ENCODE measurements at regions not wholly inside any gene's neighbourhood (a gene's known extent, or its start where the extent isn't known, plus 50 kb on each side); places are given as distances from the start of the nearest gene placed in this dataset.

DNA sequence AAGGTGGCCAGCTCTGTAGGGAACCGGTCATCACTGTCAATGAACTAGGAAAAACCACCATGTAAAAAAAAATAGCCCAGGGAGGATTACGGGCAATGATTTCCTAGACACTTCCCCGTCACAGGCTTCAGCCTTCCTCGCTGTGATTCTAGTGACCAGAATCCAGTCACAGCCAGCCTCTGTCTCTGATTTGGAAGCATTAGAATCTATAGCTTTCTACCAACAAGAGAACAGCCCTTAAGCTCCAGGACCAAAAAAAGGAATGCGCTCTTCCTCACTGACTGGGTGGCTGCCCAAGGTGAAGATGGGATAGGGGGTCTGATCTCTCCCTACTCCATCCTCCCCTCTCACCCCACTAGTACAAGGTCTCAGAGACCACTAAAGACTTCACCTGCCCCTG, 67.2 kb downstream of the TEX35 start:
- Histone ChIP-seq H3K79me2 (ENCODE audit: insufficient read depth, low read length) (no peaks in the 10 kb centered on the region), H3K27me3 (ENCODE audit: insufficient read depth, low read length) (no peaks in the 10 kb centered on the region), H3K4me2 (ENCODE audit: low read length) (no peak overlapping the region), H3K36me3 (ENCODE audit: insufficient read depth, low read length) (no peaks in the 10 kb centered on the region), H3K4me3 (ENCODE audit: insufficient read depth, low read depth, low read length) (no peak overlapping the region), H3K9me3 (ENCODE audit: insufficient read depth, low read depth, low read length) (no peaks in the 10 kb centered on the region), H2AFZ (ENCODE audit: low read depth, low read length) (no peak overlapping the region), H3K9ac (ENCODE audit: low read length) (no peak overlapping the region), H3K4me1 (ENCODE audit: insufficient read depth, low read length) (peaks cover 4% of the 10 kb centered on the region), H3K27ac (ENCODE audit: low read depth, low read length) (no peak overlapping the region), H4K20me1 (ENCODE audit: insufficient read depth, low read length) (no peaks in the 10 kb centered on the region)
- TF ChIP-seq, protein P1, sequence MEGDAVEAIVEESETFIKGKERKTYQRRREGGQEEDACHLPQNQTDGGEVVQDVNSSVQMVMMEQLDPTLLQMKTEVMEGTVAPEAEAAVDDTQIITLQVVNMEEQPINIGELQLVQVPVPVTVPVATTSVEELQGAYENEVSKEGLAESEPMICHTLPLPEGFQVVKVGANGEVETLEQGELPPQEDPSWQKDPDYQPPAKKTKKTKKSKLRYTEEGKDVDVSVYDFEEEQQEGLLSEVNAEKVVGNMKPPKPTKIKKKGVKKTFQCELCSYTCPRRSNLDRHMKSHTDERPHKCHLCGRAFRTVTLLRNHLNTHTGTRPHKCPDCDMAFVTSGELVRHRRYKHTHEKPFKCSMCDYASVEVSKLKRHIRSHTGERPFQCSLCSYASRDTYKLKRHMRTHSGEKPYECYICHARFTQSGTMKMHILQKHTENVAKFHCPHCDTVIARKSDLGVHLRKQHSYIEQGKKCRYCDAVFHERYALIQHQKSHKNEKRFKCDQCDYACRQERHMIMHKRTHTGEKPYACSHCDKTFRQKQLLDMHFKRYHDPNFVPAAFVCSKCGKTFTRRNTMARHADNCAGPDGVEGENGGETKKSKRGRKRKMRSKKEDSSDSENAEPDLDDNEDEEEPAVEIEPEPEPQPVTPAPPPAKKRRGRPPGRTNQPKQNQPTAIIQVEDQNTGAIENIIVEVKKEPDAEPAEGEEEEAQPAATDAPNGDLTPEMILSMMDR (IDR thresholded peaks at IDR 0.05; ENCODE audit: insufficient read depth, low read depth, low read length), result no peak
- TF ChIP-seq EZH2 (IDR thresholded peaks at IDR 0.05; ENCODE audit: insufficient read depth, low read length), result no peak
- H3K27me3 Mint-ChIP-seq (ENCODE audit: low read depth, unreplicated experiment), result peaks cover 25% of the 10 kb centered on the region
- peaks cover 3% of the 10 kb centered on the region for H3K36me3 Mint-ChIP-seq (ENCODE audit: low read depth, unreplicated experiment)
- FAIRE-seq (no peak), DNase-seq (ENCODE audit: low read depth) (no peak)
- peaks cover 6% of the 10 kb centered on the region for H3K4me1 Mint-ChIP-seq (ENCODE audit: low read depth, unreplicated experiment)
- H3K27ac Mint-ChIP-seq (ENCODE audit: unreplicated experiment), result no peak overlapping the region
- no peak overlapping the region for H3K4me3 Mint-ChIP-seq (ENCODE audit: unreplicated experiment)
- no peaks in the 10 kb centered on the region for H3K9me3 Mint-ChIP-seq (ENCODE audit: unreplicated experiment)

DNA sequence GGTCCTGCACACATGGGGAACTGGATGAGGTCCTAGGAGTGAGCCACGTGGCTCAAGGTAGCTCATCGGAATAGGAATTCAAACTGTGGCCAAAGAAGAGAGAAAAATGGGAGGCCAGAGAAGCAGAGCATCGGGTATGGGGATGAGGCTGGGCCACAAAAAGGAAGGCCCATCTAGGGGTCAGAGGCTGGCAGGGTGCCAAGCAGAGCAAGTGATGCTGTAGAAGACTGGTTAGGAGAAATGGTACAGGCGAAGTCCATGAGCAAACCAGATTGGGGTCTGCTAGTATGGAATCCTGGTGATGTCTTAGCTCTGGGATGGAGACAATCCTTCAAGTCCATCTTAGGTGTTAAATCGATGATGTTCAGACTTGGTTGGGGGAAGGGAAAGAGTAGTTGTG, 68.0 kb downstream of the TEX35 start:
- H3K27me3 Mint-ChIP-seq (ENCODE audit: low read depth, unreplicated experiment), result peaks cover 25% of the 10 kb centered on the region
- DNase-seq (ENCODE audit: low read depth) (no peak), FAIRE-seq (no peak)
- H4K20me1 ChIP-seq (ENCODE audit: insufficient read depth, low read length), result no peaks in the 10 kb centered on the region
- H3K4me1 ChIP-seq (ENCODE audit: insufficient read depth, low read length), result peaks cover 2% of the 10 kb centered on the region
- H3K27me3 ChIP-seq (ENCODE audit: insufficient read depth, low read length), result no peaks in the 10 kb centered on the region
- H3K79me2 ChIP-seq (ENCODE audit: insufficient read depth, low read length), result no peaks in the 10 kb centered on the region
- no peak overlapping the region for H3K4me2 ChIP-seq (ENCODE audit: low read length)
- TF ChIP-seq, protein P1 (IDR thresholded peaks at IDR 0.05; ENCODE audit: insufficient read depth, low read depth, low read length), result no peak
- peaks cover 3% of the 10 kb centered on the region for H3K4me1 Mint-ChIP-seq (ENCODE audit: low read depth, unreplicated experiment)
- no peak overlapping the region for H3K4me3 Mint-ChIP-seq (ENCODE audit: unreplicated experiment)
- no peaks in the 10 kb centered on the region for H3K9me3 Mint-ChIP-seq (ENCODE audit: unreplicated experiment)
- H2AFZ ChIP-seq (ENCODE audit: low read depth, low read length), result no peak overlapping the region
- H3K36me3 Mint-ChIP-seq (ENCODE audit: low read depth, unreplicated experiment), result peaks cover 5% of the 10 kb centered on the region
- no peak overlapping the region for H3K27ac ChIP-seq (ENCODE audit: low read depth, low read length)
- H3K9me3 ChIP-seq (ENCODE audit: insufficient read depth, low read depth, low read length), result no peaks in the 10 kb centered on the region
- H3K36me3 ChIP-seq (ENCODE audit: insufficient read depth, low read length), result no peaks in the 10 kb centered on the region
- no peak overlapping the region for H3K9ac ChIP-seq (ENCODE audit: low read length)
- no peak overlapping the region for H3K4me3 ChIP-seq (ENCODE audit: insufficient read depth, low read depth, low read length)
- no peak overlapping the region for H3K27ac Mint-ChIP-seq (ENCODE audit: unreplicated experiment)

DNA sequence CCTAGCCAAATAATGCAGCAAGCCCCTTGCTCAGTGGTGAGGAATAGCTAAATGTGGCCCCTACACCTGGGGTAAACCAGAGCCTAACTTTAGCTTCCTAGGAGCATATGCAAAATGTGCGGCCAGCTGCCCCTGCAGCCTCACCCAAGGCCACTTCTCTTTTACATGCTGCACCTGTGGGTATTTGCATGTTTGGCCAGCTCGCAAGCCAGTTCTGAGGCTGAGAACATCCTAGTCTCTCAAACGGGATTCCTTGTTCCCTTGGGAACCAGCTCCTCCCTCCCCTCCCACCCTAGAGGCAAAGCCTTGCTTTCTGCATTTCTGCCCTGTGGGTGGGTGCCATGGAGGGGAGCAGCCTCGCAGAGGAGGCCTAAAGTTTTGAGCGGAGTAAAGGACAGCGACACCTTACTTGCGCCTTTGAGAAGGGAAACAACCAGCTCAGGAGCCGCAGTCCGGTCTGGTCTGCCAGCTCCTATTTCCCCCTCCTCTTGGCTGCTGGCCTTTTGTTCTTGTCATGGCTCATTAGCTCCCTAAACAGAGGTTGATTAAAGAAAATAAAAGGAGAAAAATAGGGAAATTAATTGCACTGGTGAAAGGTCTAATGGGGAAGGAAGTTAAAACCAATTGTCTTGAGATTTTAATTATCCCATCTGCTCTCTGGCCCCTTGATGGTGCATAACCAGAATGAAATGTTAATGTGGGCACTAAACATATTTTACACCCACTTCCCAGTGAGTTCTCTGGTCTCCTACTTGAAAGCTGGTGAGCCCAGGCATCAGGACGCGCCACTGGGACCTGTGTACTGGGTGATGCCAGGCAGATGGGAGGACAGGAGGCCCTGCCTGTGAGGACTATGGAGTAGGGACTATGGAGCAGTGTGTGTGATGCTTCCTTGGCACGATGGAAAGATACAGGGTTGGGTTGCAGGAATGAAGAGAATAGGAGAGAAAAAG, 68.7 kb downstream of the TEX35 start:
- Histone ChIP-seq H3K4me2 (ENCODE audit: low read length) (no peak overlapping the region), H2AFZ (ENCODE audit: low read depth, low read length) (no peak overlapping the region), H3K9me3 (ENCODE audit: insufficient read depth, low read depth, low read length) (no peaks in the 10 kb centered on the region), H3K27ac (ENCODE audit: low read depth, low read length) (no peak overlapping the region), H3K4me1 (ENCODE audit: insufficient read depth, low read length) (no peaks in the 10 kb centered on the region), H3K27me3 (ENCODE audit: insufficient read depth, low read length) (no peaks in the 10 kb centered on the region), H4K20me1 (ENCODE audit: insufficient read depth, low read length) (no peaks in the 10 kb centered on the region), H3K79me2 (ENCODE audit: insufficient read depth, low read length) (no peaks in the 10 kb centered on the region), H3K9ac (ENCODE audit: low read length) (no peak overlapping the region), H3K36me3 (ENCODE audit: insufficient read depth, low read length) (no peaks in the 10 kb centered on the region), H3K4me3 (ENCODE audit: insufficient read depth, low read depth, low read length) (no peak overlapping the region)
- FAIRE-seq, result no peak
- no peaks in the 10 kb centered on the region for H3K9me3 Mint-ChIP-seq (ENCODE audit: unreplicated experiment)
- H3K27me3 Mint-ChIP-seq (ENCODE audit: low read depth, unreplicated experiment), result peaks cover 25% of the 10 kb centered on the region
- no peak for DNase-seq (ENCODE audit: low read depth)
- H3K36me3 Mint-ChIP-seq (ENCODE audit: low read depth, unreplicated experiment), result peaks cover 6% of the 10 kb centered on the region
- no peak overlapping the region for H3K4me3 Mint-ChIP-seq (ENCODE audit: unreplicated experiment)
- TF ChIP-seq EZH2 (IDR thresholded peaks at IDR 0.05; ENCODE audit: insufficient read depth, low read length), result no peak
- TF ChIP-seq, protein P1 (IDR thresholded peaks at IDR 0.05; ENCODE audit: insufficient read depth, low read depth, low read length), result no peak
- H3K27ac Mint-ChIP-seq (ENCODE audit: unreplicated experiment), result no peak overlapping the region
- no peaks in the 10 kb centered on the region for H3K4me1 Mint-ChIP-seq (ENCODE audit: low read depth, unreplicated experiment)
